H1 (cell line): ENCODE measurements at regions not wholly inside any gene's neighbourhood (a gene's known extent, or its start where the extent isn't known, plus 50 kb on each side); places are given as distances from the start of the nearest gene placed in this dataset.

Experiments used
- CTCF ChIA-PET: fragments of 300-600 bp; sonication (Branson Sonifier 250); formaldehyde crosslinking; loops from one replicate; lab custom pipeline; 2021; ENCODE audit not compliant: partially characterized antibody; lab: Charles Lee
- POLR2A ChIA-PET: fragments of 300-600 bp; sonication (Branson Sonifier 250); formaldehyde crosslinking; loops from one replicate; lab custom pipeline; 2021; ENCODE audit warnings: inconsistent platforms; ENCODE audit not compliant: partially characterized antibody; lab: Charles Lee
- DNase-seq, 2 experiments: peaks; one replicate each; pipeline versions ENCODE4 v3.0.0 to v3.0.0-alpha.2; 2010 to 2022; ENCODE audit warnings: low spot score in 2 of 2, low read depth in 1 of 2, mixed read lengths in 1 of 2
- FAIRE-seq: peaks from 2 replicates; lab custom pipeline; 2011; peaks lifted over from hg19 to GRCh38; lab: Jason Lieb, UNC
- H2AFZ ChIP-seq: 2 replicates; pipeline ENCODE4 v1.8.1; 2012; ENCODE audit warnings: low read length, inconsistent platforms
- H2AK5ac ChIP-seq: 2 replicates; pipeline ENCODE4 v1.6.1; 2013; ENCODE audit warnings: low read depth, low read length
- H2BK120ac ChIP-seq: replicated peaks from 2 replicates; pipeline ENCODE3; 2013; ENCODE audit warnings: low read depth, low read length, inconsistent platforms
- H2BK12ac ChIP-seq: 2 replicates; pipeline ENCODE4 v1.6.1; 2013; ENCODE audit warnings: low read depth, low read length
- H2BK15ac ChIP-seq: 2 replicates; pipeline ENCODE4 v1.6.1; 2013; ENCODE audit warnings: low read length
- H2BK20ac ChIP-seq: 2 replicates; pipeline ENCODE4 v1.6.1; 2013; ENCODE audit warnings: low read length
- H2BK5ac ChIP-seq: 2 replicates; pipeline ENCODE4 v1.6.1; 2013; ENCODE audit warnings: low read depth, low read length
- H3K14ac ChIP-seq: 2 replicates; pipeline ENCODE4 v1.6.1; 2013; ENCODE audit warnings: inconsistent platforms; ENCODE audit not compliant: insufficient read length
- H3K18ac ChIP-seq: 2 replicates; pipeline ENCODE4 v1.6.1; 2013; ENCODE audit warnings: low read length; ENCODE audit errors: extremely low read depth
- H3K23ac ChIP-seq: 2 replicates; pipeline ENCODE4 v1.6.1; 2013; ENCODE audit warnings: inconsistent platforms; ENCODE audit not compliant: insufficient read length
- H3K23me2 ChIP-seq: 2 replicates; pipeline ENCODE4 v1.6.1; 2013; ENCODE audit warnings: low read depth, low read length
- H3K27ac ChIP-seq: 2 replicates; pipeline ENCODE4 v1.6.1; 2011; ENCODE audit warnings: low read depth, low read length, inconsistent platforms
- H3K27me3 ChIP-seq, 4 experiments: replicated peaks in 1 of 4; 1 replicate in 1 of 4; 2 replicates in 3 of 4; pipeline versions ENCODE4 v1.6.1 to v1.8.1; 2011 to 2013; ENCODE audit warnings: low read length in 3 of 4, mild to moderate bottlenecking in 3 of 4, inconsistent platforms in 2 of 4, mixed read lengths in 2 of 4, moderate library complexity in 1 of 4; ENCODE audit not compliant: control insufficient read depth in 3 of 4, insufficient read depth in 3 of 4; ENCODE audit errors: extremely low read depth in 1 of 4
- H3K36me3 ChIP-seq, 4 experiments: 2 replicates each; pipeline versions ENCODE4 v1.6.1 to v1.8.1; 2011 to 2013; ENCODE audit warnings: mild to moderate bottlenecking in 4 of 4, low read length in 3 of 4, moderate library complexity in 2 of 4, control low read depth in 1 of 4, inconsistent platforms in 1 of 4; ENCODE audit not compliant: insufficient read depth in 4 of 4, control insufficient read depth in 2 of 4
- H3K4ac ChIP-seq: replicated peaks from 2 replicates; pipeline ENCODE3; 2013; ENCODE audit warnings: low read length, low read depth, mixed read lengths, inconsistent platforms; ENCODE audit not compliant: insufficient read length
- H3K4me1 ChIP-seq, 4 experiments: replicated peaks in 1 of 4; 1 replicate in 1 of 4; 2 replicates in 3 of 4; pipeline versions ENCODE4 v1.6.1 to v1.8.1; 2011 to 2013; ENCODE audit warnings: low read length in 3 of 4, inconsistent platforms in 2 of 4, mixed read lengths in 1 of 4; ENCODE audit not compliant: insufficient read depth in 4 of 4, control insufficient read depth in 3 of 4
- H3K4me2 ChIP-seq, 2 experiments: 2 replicates each; pipeline versions ENCODE4 v1.6.1 to v1.8.1; 2011 to 2013; ENCODE audit warnings: low read depth in 2 of 2, low read length in 2 of 2, control low read depth in 1 of 2, inconsistent platforms in 1 of 2, mild to moderate bottlenecking in 1 of 2; ENCODE audit not compliant: insufficient read depth in 1 of 2
- H3K4me3 ChIP-seq, 4 experiments: fragments of 200-600, 300-600 bp in 1 of 4; sonication (generic), shearing (Covaris generic), sonication (Bioruptor Twin) in 1 of 4; 2 replicates each; pipeline versions ENCODE4 v1.5.1 to v1.8.1; 2011 to 2016; ENCODE audit warnings: low read length in 4 of 4, low read depth in 3 of 4, control low read depth in 2 of 4, inconsistent platforms in 2 of 4, mild to moderate bottlenecking in 2 of 4, mixed read lengths in 1 of 4, moderate library complexity in 1 of 4; ENCODE audit not compliant: insufficient read depth in 2 of 4; ENCODE audit errors: extremely low read depth in 1 of 4
- H3K56ac ChIP-seq: replicated peaks from 2 replicates; pipeline ENCODE3; 2013; ENCODE audit warnings: low read depth, mild to moderate bottlenecking, mixed read lengths, low read length, inconsistent platforms; ENCODE audit not compliant: insufficient read length
- H3K79me1 ChIP-seq: 2 replicates; pipeline ENCODE4 v1.6.1; 2013; ENCODE audit warnings: low read depth, low read length, control low read depth
- H3K79me2 ChIP-seq, 2 experiments: 2 replicates each; pipeline versions ENCODE4 v1.6.1 to v1.8.1; 2012 to 2013; ENCODE audit warnings: low read length in 2 of 2, mild to moderate bottlenecking in 2 of 2, inconsistent platforms in 1 of 2; ENCODE audit not compliant: insufficient read depth in 2 of 2, control insufficient read depth in 1 of 2
- H3K9ac ChIP-seq, 4 experiments: replicated peaks in 1 of 4; 1 replicate in 1 of 4; 2 replicates in 3 of 4; pipeline versions ENCODE4 v1.6.1 to v1.8.1; 2011 to 2013; ENCODE audit warnings: low read depth in 3 of 4, low read length in 3 of 4, control low read depth in 2 of 4, mild to moderate bottlenecking in 2 of 4, moderate library complexity in 2 of 4, inconsistent platforms in 1 of 4; ENCODE audit errors: extremely low read depth in 1 of 4
- H3K9me3 ChIP-seq, 2 experiments: 2 replicates each; pipeline versions ENCODE4 v1.6.1 to v1.8.1; 2012 to 2013; ENCODE audit warnings: mild to moderate bottlenecking in 2 of 2, moderate library complexity in 2 of 2, control low read depth in 1 of 2, inconsistent platforms in 1 of 2, low read depth in 1 of 2, low read length in 1 of 2, mixed read lengths in 1 of 2; ENCODE audit not compliant: insufficient read depth in 2 of 2
- H4K20me1 ChIP-seq, 2 experiments: replicated peaks in 1 of 2; 2 replicates each; pipeline versions ENCODE3 to v1.8.1; 2011 to 2013; ENCODE audit warnings: inconsistent platforms in 2 of 2, low read length in 2 of 2, mild to moderate bottlenecking in 1 of 2; ENCODE audit not compliant: insufficient read depth in 2 of 2, control insufficient read depth in 1 of 2
- H4K5ac ChIP-seq: 2 replicates; pipeline ENCODE4 v1.6.1; 2013; ENCODE audit warnings: low read length, low read depth, mixed read lengths, inconsistent platforms; ENCODE audit not compliant: insufficient read length
- H4K8ac ChIP-seq: 2 replicates; pipeline ENCODE4 v1.8.0; 2013; ENCODE audit warnings: mild to moderate bottlenecking, moderate library complexity, low read length, inconsistent platforms; ENCODE audit not compliant: insufficient read depth; ENCODE audit errors: extremely low read depth
- H4K91ac ChIP-seq: replicated peaks from 2 replicates; pipeline ENCODE3; 2013; ENCODE audit warnings: low read length, mixed read lengths, inconsistent platforms; ENCODE audit not compliant: insufficient read length
- YY1 ChIP-seq: IDR thresholded peaks from 2 replicates; pipeline ENCODE4 v1.6.1; 2011; ENCODE audit warnings: low read depth, mild to moderate bottlenecking, low read length
- WGBS, 2 experiments: shearing (Covaris generic) in 1 of 2; methylation state at CpG; one replicate each; pipeline versions ENCODE4 v1.1.6 to v1.1.7; 2013 to 2015; ENCODE audit warnings: low lambda C conversion rate in 2 of 2, mixed read lengths in 2 of 2, inconsistent platforms in 1 of 2, low coverage in 1 of 2, missing lambda C conversion rate in 1 of 2; ENCODE audit not compliant: insufficient replicate concordance in 2 of 2, insufficient coverage in 1 of 2, insufficient read length in 1 of 2; ENCODE audit errors: extremely low coverage in 1 of 2, missing lambda C conversion rate in 1 of 2; 5-methylcytosine and 5-hydroxymethylcytosine counted together

DNA sequence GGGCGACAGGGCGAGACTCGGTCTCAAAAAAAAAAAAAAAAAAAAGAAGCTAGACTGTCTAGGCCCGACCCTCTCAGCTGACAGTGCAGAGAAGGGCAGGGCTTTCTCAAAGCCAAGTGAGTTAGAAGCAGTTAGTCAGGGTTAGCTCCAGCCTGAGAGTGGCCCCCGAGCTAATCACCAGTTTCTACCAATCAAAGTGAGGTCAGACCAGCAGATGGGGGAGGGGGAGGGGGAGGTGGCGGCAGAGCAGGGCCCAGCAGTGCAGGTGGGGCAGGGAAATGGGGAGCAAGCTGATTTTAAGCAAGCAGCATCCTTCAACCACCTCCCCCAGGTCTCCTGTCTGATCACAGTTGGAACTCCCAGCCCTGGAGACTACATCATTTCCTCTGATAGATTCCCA is 55.3 kb upstream of the PRR5 start:
- H4K5ac ChIP-seq, result no peak overlapping the region
- no peak for DNase-seq
- no peak overlapping the region for H4K91ac ChIP-seq
- H2BK5ac ChIP-seq, result no peak overlapping the region
- no peak overlapping the region for H2BK15ac ChIP-seq
- H3K14ac ChIP-seq, result no peak overlapping the region
- no peak for TF ChIP-seq YY1
- TF ChIP-seq, all 59 proteins: peak for 0
- no peak overlapping the region for H3K9ac ChIP-seq
- H3K4me3 ChIP-seq, result no peak overlapping the region
- no peaks in the 10 kb centered on the region for H3K79me2 ChIP-seq
- no peak overlapping the region for H2AK5ac ChIP-seq
- H3K18ac ChIP-seq, result no peak overlapping the region
- POLR2A ChIA-PET, result no interaction called here
- no peak overlapping the region for H3K56ac ChIP-seq
- H2BK120ac ChIP-seq, result no peak overlapping the region
- no peak overlapping the region for H3K27ac ChIP-seq
- no peak overlapping the region for H3K4ac ChIP-seq
- no peaks in the 10 kb centered on the region for H3K9me3 ChIP-seq
- H2BK12ac ChIP-seq, result no peak overlapping the region
- H3K4me1 ChIP-seq, result no peaks in the 10 kb centered on the region
- no peaks in the 10 kb centered on the region for H3K79me1 ChIP-seq
- H3K23ac ChIP-seq, result no peak overlapping the region
- H3K36me3 ChIP-seq, result no peaks in the 10 kb centered on the region
- no peak overlapping the region for H2AFZ ChIP-seq
- CTCF ChIA-PET, result interaction anchor here (0.7 to 1.5 kb wide), 5 partner anchors 9 to 258 kb away, joined by 3 to 8 read pairs (median 7); no protein-coding TSS in a partner anchor
- H4K8ac ChIP-seq, result no peak overlapping the region
- no peaks in the 10 kb centered on the region; the same call in 1 of the 2 replicates for H3K23me2 ChIP-seq
- no peak for FAIRE-seq
- no peak overlapping the region for H2BK20ac ChIP-seq
- H4K20me1 ChIP-seq, result no peaks in the 10 kb centered on the region
- no peaks in the 10 kb centered on the region; a peak in 1 of 7 replicates for H3K27me3 ChIP-seq
- H3K4me2 ChIP-seq, result no peak overlapping the region
- WGBS, 2 experiments, result 40% methylated on average over 1 of the region's 6 CpGs; no CpG with 5 or more reads in 1 of the 2 experiments
